Parathyroid adenoma (tissue), 2 donors: ENCODE measurements at regions not wholly inside any gene's neighbourhood (a gene's known extent, or its start where the extent isn't known, plus 50 kb on each side); places are given as distances from the start of the nearest gene placed in this dataset.

Experiments
- H2AFZ ChIP-seq: fragments of 300-600 bp; sonication (generic); one replicate; pipeline ENCODE4 v1.7.0; 2017; ENCODE audit warnings: antibody characterized with exemption, mild to moderate bottlenecking
- H3K27ac ChIP-seq: fragments of 300-600 bp; sonication (generic); one replicate; pipeline ENCODE4 v1.7.0; 2017
- H3K27me3 ChIP-seq: fragments of 300-600 bp; sonication (generic); one replicate; pipeline ENCODE4 v1.7.0; 2017; ENCODE audit warnings: low read length; ENCODE audit not compliant: control insufficient read depth, insufficient read depth
- H3K36me3 ChIP-seq: fragments of 300-600 bp; sonication (generic); one replicate; pipeline ENCODE4 v1.7.0; 2017; ENCODE audit warnings: low read length; ENCODE audit not compliant: control insufficient read depth, insufficient read depth
- H3K4me1 ChIP-seq: fragments of 300-600 bp; sonication (generic); one replicate; pipeline ENCODE4 v1.7.0; 2017; ENCODE audit warnings: control low read depth
- H3K4me2 ChIP-seq: fragments of 300-600 bp; sonication (generic); one replicate; pipeline ENCODE4 v1.7.0; 2017; ENCODE audit warnings: low read length
- H3K4me3 ChIP-seq: fragments of 300-600 bp; sonication (generic); one replicate; pipeline ENCODE4 v1.7.0; 2017; ENCODE audit warnings: low read depth, low read length
- H3K79me2 ChIP-seq: fragments of 300-600 bp; sonication (generic); one replicate; pipeline ENCODE4 v1.7.0; 2017; ENCODE audit warnings: control low read depth
- H3K9ac ChIP-seq: fragments of 300-600 bp; sonication (generic); one replicate; pipeline ENCODE4 v1.7.0; 2017; ENCODE audit warnings: mild to moderate bottlenecking
- H3K9me3 ChIP-seq: fragments of 300-600 bp; sonication (generic); one replicate; pipeline ENCODE4 v1.7.0; 2017; ENCODE audit warnings: low read length; ENCODE audit not compliant: control insufficient read depth
- CTCF ChIP-seq: fragments of 300-600 bp; sonication (generic); IDR thresholded peaks from one replicate; pipeline ENCODE4 v1.7.0; 2017; ENCODE audit warnings: antibody characterized with exemption, mild to moderate bottlenecking
- donor health status: primary hyperparathyroidism.

GRCh38 chr5:92640340-92640739 lies 940.7 kb downstream of the NR2F1-AS1 start:
- no peak overlapping the region for H3K4me3 ChIP-seq
- no peaks in the 10 kb centered on the region for H3K9me3 ChIP-seq
- no peak overlapping the region for H3K4me2 ChIP-seq
- H3K27me3 ChIP-seq = no peaks in the 10 kb centered on the region
- no peaks in the 10 kb centered on the region for H3K79me2 ChIP-seq
- H3K9ac ChIP-seq = no peak overlapping the region
- no peaks in the 10 kb centered on the region for H3K36me3 ChIP-seq
- no peak overlapping the region for H3K27ac ChIP-seq
- no peaks in the 10 kb centered on the region for H3K4me1 ChIP-seq
- no peak for TF ChIP-seq CTCF
- no peak overlapping the region for H2AFZ ChIP-seq

- Histone ChIP-seq H3K27me3 (no peaks in the 10 kb centered on the region), H3K79me2 (no peaks in the 10 kb centered on the region), H3K9ac (no peak overlapping the region), H3K4me1 (no peaks in the 10 kb centered on the region), H3K9me3 (no peaks in the 10 kb centered on the region), H3K4me2 (no peak overlapping the region), H3K27ac (no peak overlapping the region), H3K4me3 (no peak overlapping the region), H3K36me3 (no peaks in the 10 kb centered on the region), H2AFZ (no peak overlapping the region)
- no peak for TF ChIP-seq CTCF
These were observed 943.1 kb downstream of the NR2F1-AS1 start for GRCh38 chr5:92637960-92638359.

GRCh38 chr5:92637247-92637646 lies 943.8 kb downstream of the NR2F1-AS1 start:
- Histone ChIP-seq H3K4me1 (no peaks in the 10 kb centered on the region), H3K27ac (no peak overlapping the region), H3K27me3 (no peaks in the 10 kb centered on the region), H3K36me3 (no peaks in the 10 kb centered on the region), H3K4me2 (no peak overlapping the region), H3K79me2 (no peaks in the 10 kb centered on the region), H3K4me3 (no peak overlapping the region), H2AFZ (no peak overlapping the region), H3K9ac (no peak overlapping the region), H3K9me3 (no peaks in the 10 kb centered on the region)
- TF ChIP-seq CTCF = no peak

- H3K27ac ChIP-seq = no peak overlapping the region
- no peaks in the 10 kb centered on the region for H3K27me3 ChIP-seq
- no peak overlapping the region for H3K4me3 ChIP-seq
- no peak overlapping the region for H2AFZ ChIP-seq
- no peaks in the 10 kb centered on the region for H3K36me3 ChIP-seq
- H3K9ac ChIP-seq = no peak overlapping the region
- no peak overlapping the region for H3K4me2 ChIP-seq
- no peaks in the 10 kb centered on the region for H3K9me3 ChIP-seq
- no peaks in the 10 kb centered on the region for H3K79me2 ChIP-seq
- TF ChIP-seq CTCF = no peak
- H3K4me1 ChIP-seq = no peaks in the 10 kb centered on the region
These were observed 946.0 kb downstream of the NR2F1-AS1 start for GRCh38 chr5:92635001-92635461.

GRCh38 chr5:92633875-92634487 lies 947.0 kb downstream of the NR2F1-AS1 start:
- H3K27me3 ChIP-seq = no peaks in the 10 kb centered on the region
- H3K36me3 ChIP-seq = no peaks in the 10 kb centered on the region
- H3K4me1 ChIP-seq = no peaks in the 10 kb centered on the region
- no peak overlapping the region for H3K4me3 ChIP-seq
- no peak overlapping the region for H2AFZ ChIP-seq
- H3K9ac ChIP-seq = no peak overlapping the region
- H3K27ac ChIP-seq = no peak overlapping the region
- no peaks in the 10 kb centered on the region for H3K9me3 ChIP-seq
- no peak for TF ChIP-seq CTCF
- no peaks in the 10 kb centered on the region for H3K79me2 ChIP-seq
- H3K4me2 ChIP-seq = no peak overlapping the region
